ENCODE measurements at regions not wholly inside any gene's neighbourhood (a gene's known extent, or its start where the extent isn't known, plus 50 kb on each side); places are given as distances from the start of the nearest gene placed in this dataset.

DNA sequence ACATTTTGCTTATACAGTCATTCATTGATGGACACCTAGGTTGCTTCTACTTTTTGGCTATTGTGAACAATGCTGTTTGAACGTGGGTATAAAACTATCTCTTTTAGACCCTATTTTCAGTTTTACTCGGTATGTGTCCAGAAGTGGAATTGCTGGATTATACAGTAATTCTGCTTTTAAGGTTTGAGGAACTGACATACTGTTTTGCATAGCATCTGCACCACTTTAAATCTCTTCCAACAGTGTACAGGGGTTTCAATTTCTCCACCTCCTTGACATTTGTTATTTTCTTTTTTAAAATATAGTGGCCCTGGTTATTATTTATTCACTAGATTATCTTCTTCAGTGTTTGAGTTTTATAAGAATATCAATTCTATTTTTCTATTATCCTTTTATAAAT lies 116.9 kb downstream of the USP22 start:
- Histone ChIP-seq H2AK5ac (ENCODE audit: insufficient read length, low read length) (no peak overlapping the region), H4K20me1 (ENCODE audit: control insufficient read depth, insufficient read depth, insufficient read length) (no peaks in the 10 kb centered on the region), H2BK120ac (ENCODE audit: low read depth, low read length, poor library complexity, severe bottlenecking) (no peak overlapping the region), H3K56ac (ENCODE audit: insufficient read length, low read depth, low read length) (no peak overlapping the region), H2BK5ac (ENCODE audit: insufficient read length, low read length) (no peak overlapping the region), H4K91ac (ENCODE audit: insufficient read length, low read depth, low read length) (no peak overlapping the region), H2AFZ (ENCODE audit: low read length) (no peak overlapping the region), H3K79me1 (ENCODE audit: insufficient read depth, low read depth, low read length, poor library complexity, severe bottlenecking) (no peaks in the 10 kb centered on the region), H3T11ph (ENCODE audit: low read length) (no peak overlapping the region), H3K27me3 (ENCODE audit: insufficient read depth, low read length) (no peaks in the 10 kb centered on the region), H3K4me1 (ENCODE audit: insufficient read depth, low read length) (no peaks in the 10 kb centered on the region), H3K79me2 (ENCODE audit: insufficient read depth, low read length) (no peaks in the 10 kb centered on the region), H3K9ac (ENCODE audit: extremely low read depth, insufficient read length, low read length) (no peak overlapping the region), H3K23ac (ENCODE audit: insufficient read length, low read depth, low read length) (no peak overlapping the region), H3K9me3 (ENCODE audit: control insufficient read depth, low read depth, low read length) (no peaks in the 10 kb centered on the region), H3K27ac (ENCODE audit: insufficient read length, low read depth, low read length) (no peak overlapping the region), H4K5ac (ENCODE audit: insufficient read length, low read depth, low read length) (no peak overlapping the region), H3K18ac (ENCODE audit: insufficient read length, low read depth, low read length) (no peak overlapping the region), H2BK20ac (ENCODE audit: low read depth, low read length, poor library complexity, severe bottlenecking) (no peak overlapping the region), H3K4ac (ENCODE audit: low read depth, low read length) (no peak overlapping the region), H3K14ac (ENCODE audit: insufficient read depth, low read length) (no peak overlapping the region), H4K8ac (replicated peaks; ENCODE audit: insufficient read length, low read depth, low read length) (no peak overlapping the region), H3K4me2 (ENCODE audit: insufficient read depth, insufficient read length, low read length) (no peak overlapping the region), H3K23me2 (ENCODE audit: insufficient read length, low read depth, low read length, poor library complexity, severe bottlenecking) (no peaks in the 10 kb centered on the region), H2BK15ac (ENCODE audit: low read depth, low read length) (no peak overlapping the region), H2BK12ac (ENCODE audit: insufficient read length, low read depth, low read length) (no peak overlapping the region)
- peaks cover 3 to 6% of the 10 kb centered on the region in 2 experiments; a peak in 3 of 4 replicates for H3K4me1 Mint-ChIP-seq
- no peaks in the 10 kb centered on the region for H3K27me3 Mint-ChIP-seq (ENCODE audit: low read depth)
- H3K27ac Mint-ChIP-seq = no peak overlapping the region
- H3K36me3 Mint-ChIP-seq (ENCODE audit: insufficient read depth in 1 of 3, low read depth in 3 of 3) = no peaks in the 10 kb centered on the region
- TF ChIP-seq, protein P1, sequence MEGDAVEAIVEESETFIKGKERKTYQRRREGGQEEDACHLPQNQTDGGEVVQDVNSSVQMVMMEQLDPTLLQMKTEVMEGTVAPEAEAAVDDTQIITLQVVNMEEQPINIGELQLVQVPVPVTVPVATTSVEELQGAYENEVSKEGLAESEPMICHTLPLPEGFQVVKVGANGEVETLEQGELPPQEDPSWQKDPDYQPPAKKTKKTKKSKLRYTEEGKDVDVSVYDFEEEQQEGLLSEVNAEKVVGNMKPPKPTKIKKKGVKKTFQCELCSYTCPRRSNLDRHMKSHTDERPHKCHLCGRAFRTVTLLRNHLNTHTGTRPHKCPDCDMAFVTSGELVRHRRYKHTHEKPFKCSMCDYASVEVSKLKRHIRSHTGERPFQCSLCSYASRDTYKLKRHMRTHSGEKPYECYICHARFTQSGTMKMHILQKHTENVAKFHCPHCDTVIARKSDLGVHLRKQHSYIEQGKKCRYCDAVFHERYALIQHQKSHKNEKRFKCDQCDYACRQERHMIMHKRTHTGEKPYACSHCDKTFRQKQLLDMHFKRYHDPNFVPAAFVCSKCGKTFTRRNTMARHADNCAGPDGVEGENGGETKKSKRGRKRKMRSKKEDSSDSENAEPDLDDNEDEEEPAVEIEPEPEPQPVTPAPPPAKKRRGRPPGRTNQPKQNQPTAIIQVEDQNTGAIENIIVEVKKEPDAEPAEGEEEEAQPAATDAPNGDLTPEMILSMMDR (conservative IDR thresholded peaks at IDR 0.05) = no peak
- no peak for DNase-seq
- WGBS (ENCODE audit: extremely low coverage, insufficient read length, low lambda C conversion rate) = no CpG with 5 or more reads among the region's 2 CpGs
- no peaks in the 10 kb centered on the region for H3K9me3 Mint-ChIP-seq
- no peak overlapping the region for H3K4me3 Mint-ChIP-seq

All from H9 (cell line).